ENCODE measurements at regions not wholly inside any gene's neighbourhood (a gene's known extent, or its start where the extent isn't known, plus 50 kb on each side); places are given as distances from the start of the nearest gene placed in this dataset.

DNA sequence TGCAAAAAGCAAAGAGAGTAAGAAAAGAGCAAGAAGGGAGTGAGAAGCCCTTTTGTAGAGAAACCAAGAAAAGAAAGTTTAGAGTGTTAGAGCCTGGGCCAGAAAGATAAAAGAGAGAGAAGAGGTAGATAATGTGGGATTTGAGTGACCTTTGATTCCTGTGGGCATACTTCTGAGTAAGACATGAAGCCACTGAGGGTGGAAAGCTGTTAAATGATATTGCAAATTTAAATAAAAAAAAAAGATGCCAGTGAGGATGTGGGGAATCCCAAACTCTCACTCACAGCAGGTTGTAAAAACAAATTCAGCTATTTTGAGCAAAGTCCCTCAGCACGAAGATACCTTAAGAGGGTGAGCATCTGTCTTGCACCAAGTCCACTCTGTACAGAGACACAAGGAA lies 59.4 kb upstream of the TOP3B start:
- TF ChIP-seq EZH2phosphoT487 (IDR thresholded peaks at IDR 0.05; ENCODE audit: low read depth) (no peak), CTCF (IDR thresholded peaks at IDR 0.05; ENCODE audit: low read depth, low read length) (no peak)
